ENCODE measurements at regions not wholly inside any gene's neighbourhood (a gene's known extent, or its start where the extent isn't known, plus 50 kb on each side); places are given as distances from the start of the nearest gene placed in this dataset.

DNA sequence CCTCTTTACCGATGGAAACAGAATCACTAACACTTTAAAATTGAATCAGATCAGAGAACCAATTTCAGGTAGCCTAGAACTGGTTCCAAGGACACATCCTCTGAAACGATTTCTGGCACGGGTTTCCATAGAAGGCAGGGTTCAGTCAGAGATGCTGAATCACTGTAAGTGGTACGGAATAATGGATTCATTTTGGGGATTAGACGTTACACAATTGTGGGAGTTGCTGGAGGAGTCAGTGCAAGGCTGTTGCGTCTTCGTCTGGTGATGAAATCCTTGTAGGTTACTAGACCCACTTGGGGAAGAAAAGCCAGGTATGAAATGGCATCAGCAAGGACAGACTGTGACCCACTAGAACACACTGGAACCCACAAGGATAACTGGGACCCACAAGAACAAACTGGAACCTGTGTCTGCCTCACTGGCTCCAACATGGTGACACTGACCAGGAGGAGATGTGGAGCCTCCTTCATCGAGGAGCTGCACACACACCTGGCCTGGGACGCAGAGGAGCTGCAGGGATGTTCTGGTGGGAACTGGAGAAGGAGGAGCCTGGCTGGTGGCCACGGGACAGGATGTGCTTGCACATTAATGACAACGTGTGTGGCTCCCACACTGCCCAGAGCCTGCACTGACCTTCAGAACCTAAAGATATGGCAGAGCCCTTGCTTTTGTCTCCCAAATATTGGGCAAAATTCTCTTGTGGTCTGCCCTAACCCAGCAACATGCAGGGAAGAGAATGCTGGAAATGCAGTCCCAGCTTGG, 105.1 kb downstream of the TRAPPC11 start:
- no peak for DNase-seq
- peak overlapping the region in 1 of 8 donors; percentile 13 for H3K4me3 Mint-ChIP-seq
- H3K27me3 Mint-ChIP-seq, result peaks cover 5 to 14% (median 10%) of the 10 kb centered on the region in 3 donors
- H3K27ac Mint-ChIP-seq, result no peak overlapping the region
- no peaks in the 10 kb centered on the region for H3K9me3 Mint-ChIP-seq
- peaks cover 0 to 8% (median 6%) of the 10 kb centered on the region in 3 donors for H3K4me1 Mint-ChIP-seq
- no peak for ATAC-seq (ENCODE audit: low read depth in 2 of 2)
- H3K36me3 Mint-ChIP-seq, result no peaks in the 10 kb centered on the region

DNA sequence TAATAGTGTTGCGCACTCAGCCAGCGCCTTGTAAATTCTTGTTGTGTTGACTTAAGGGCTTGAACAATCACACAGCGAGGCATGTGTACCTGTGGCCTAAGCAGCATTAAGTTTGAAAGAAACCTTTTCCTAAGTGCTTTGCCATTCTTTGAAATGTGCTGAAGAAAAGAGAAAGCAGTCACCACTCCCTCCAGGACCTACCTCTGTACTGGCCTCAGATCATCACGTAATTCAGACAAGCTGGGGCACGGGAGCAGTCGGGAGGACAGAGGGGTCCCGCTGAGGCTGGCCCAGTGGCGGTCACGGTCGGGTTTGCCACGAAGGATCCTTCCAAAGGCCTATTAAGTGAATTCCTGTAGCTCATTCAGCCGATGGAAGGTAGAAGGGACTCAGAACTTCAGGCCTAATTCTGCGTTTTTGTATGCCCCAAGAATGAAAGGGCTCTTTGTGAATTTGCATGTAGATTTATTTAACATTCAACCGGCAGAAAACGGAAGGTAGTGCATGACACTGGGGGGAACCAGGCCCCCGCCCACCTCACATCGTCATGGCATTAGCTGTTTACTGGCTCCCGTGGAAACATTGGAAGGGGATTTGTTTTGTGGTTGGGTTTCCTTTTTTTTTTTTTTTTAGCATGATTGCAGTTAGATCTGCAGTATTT, 106.3 kb downstream of the TRAPPC11 start:
- Mint-ChIP-seq H3K4me3 (peak overlapping the region in 4 of 8 donors; percentile 9 to 42 (median 26)), H3K4me1 (peaks cover 0 to 8% (median 6%) of the 10 kb centered on the region in 3 donors), H3K27ac (no peak overlapping the region), H3K27me3 (peaks cover 8 to 14% (median 12%) of the 10 kb centered on the region in 3 donors), H3K36me3 (no peaks in the 10 kb centered on the region), H3K9me3 (no peaks in the 10 kb centered on the region)
- ATAC-seq (ENCODE audit: low read depth in 2 of 2) (no peak), DNase-seq (peak; percentile 2)

GRCh38 chr4:183766140-183766539, 107.0 kb downstream of the TRAPPC11 start:
- H3K36me3 Mint-ChIP-seq, result no peaks in the 10 kb centered on the region
- no peaks in the 10 kb centered on the region for H3K9me3 Mint-ChIP-seq
- ATAC-seq (ENCODE audit: low read depth in 2 of 2) (no peak), DNase-seq (no peak)
- peaks cover 0 to 8% (median 6%) of the 10 kb centered on the region in 3 donors for H3K4me1 Mint-ChIP-seq
- no peak overlapping the region for H3K4me3 Mint-ChIP-seq
- H3K27me3 Mint-ChIP-seq, result peaks cover 8 to 14% (median 12%) of the 10 kb centered on the region in 3 donors
- H3K27ac Mint-ChIP-seq, result no peak overlapping the region

GRCh38 chr4:183770906-183771305, 111.8 kb downstream of the TRAPPC11 start:
- H3K27ac Mint-ChIP-seq, result no peak overlapping the region
- no peaks in the 10 kb centered on the region for H3K4me1 Mint-ChIP-seq
- peak overlapping the region in 1 of 8 donors; percentile 35 for H3K4me3 Mint-ChIP-seq
- ATAC-seq (ENCODE audit: low read depth in 2 of 2), result no peak
- H3K27me3 Mint-ChIP-seq, result peaks cover 5 to 8% (median 6%) of the 10 kb centered on the region in 3 donors
- H3K9me3 Mint-ChIP-seq, result peaks cover 0 to 19% (median 8%) of the 10 kb centered on the region in 7 donors
- H3K36me3 Mint-ChIP-seq, result no peaks in the 10 kb centered on the region
- DNase-seq, result no peak

- H3K4me1 Mint-ChIP-seq, result no peaks in the 10 kb centered on the region
- peaks cover 5 to 8% (median 6%) of the 10 kb centered on the region in 3 donors for H3K27me3 Mint-ChIP-seq
- no peak overlapping the region for H3K4me3 Mint-ChIP-seq
- H3K27ac Mint-ChIP-seq, result no peak overlapping the region
- no peak for DNase-seq
- H3K36me3 Mint-ChIP-seq, result no peaks in the 10 kb centered on the region
- ATAC-seq (ENCODE audit: low read depth in 2 of 2), result no peak
- peaks cover 0 to 19% (median 8%) of the 10 kb centered on the region in 7 donors for H3K9me3 Mint-ChIP-seq
Measured at GRCh38 chr4:183772361-183772760, 113.3 kb downstream of the TRAPPC11 start.

DNA sequence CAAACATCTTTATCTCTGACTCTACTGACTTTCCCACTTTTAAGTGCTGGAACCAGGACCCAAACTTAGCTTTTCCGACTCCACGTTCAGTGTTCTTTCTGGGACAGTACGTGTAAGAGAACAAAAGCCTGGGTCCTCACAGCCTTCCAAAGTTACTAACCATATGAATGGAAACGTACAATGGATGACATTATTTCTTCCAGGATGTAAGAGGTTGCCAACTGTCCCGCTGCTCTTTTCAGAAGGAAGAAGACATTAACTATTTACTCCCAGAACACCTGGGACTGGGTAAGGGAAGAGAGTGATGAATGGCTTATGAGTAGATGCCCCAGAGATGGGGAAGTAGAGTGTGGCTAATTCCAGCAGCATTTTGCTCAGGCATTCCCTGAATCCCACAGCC, 114.7 kb downstream of the TRAPPC11 start:
- no peaks in the 10 kb centered on the region for H3K36me3 Mint-ChIP-seq
- H3K27ac Mint-ChIP-seq, result no peak overlapping the region
- peaks cover 0 to 7% (median 6%) of the 10 kb centered on the region in 3 donors for H3K27me3 Mint-ChIP-seq
- H3K9me3 Mint-ChIP-seq, result peaks cover 0 to 19% (median 8%) of the 10 kb centered on the region in 7 donors
- no peaks in the 10 kb centered on the region for H3K4me1 Mint-ChIP-seq
- DNase-seq, result no peak
- H3K4me3 Mint-ChIP-seq, result no peak overlapping the region
- ATAC-seq (ENCODE audit: low read depth in 2 of 2), result no peak

DNA sequence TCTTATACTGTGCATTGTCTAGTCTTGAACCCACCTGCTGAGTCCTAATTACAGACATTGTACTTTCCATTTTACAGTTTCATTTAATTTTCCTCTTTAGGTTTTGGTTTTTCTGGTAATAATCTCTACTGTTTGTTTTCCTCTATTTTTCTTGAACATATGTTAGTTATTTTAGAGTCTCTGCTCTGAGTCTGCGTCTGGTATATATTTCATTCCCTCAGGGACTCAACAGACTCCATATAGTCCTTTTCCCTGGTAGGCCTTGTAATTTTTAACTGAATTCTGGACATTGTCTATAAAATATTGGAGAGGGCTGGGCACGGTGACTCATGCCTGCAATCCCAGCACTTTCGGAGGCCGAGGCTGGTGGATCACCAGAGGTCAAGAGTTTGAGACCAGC, 121.8 kb upstream of the STOX2 start:
- ATAC-seq (ENCODE audit: low read depth in 2 of 2) (no peak), DNase-seq (no peak)
- Mint-ChIP-seq H3K4me1 (no peaks in the 10 kb centered on the region), H3K27ac (no peak overlapping the region), H3K4me3 (no peak overlapping the region), H3K27me3 (peaks cover 18 to 37% (median 36%) of the 10 kb centered on the region in 3 donors), H3K36me3 (peaks cover 0 to 6% of the 10 kb centered on the region in 2 donors), H3K9me3 (no peaks in the 10 kb centered on the region)

GRCh38 chr4:183783991-183784553, 121.0 kb upstream of the STOX2 start:
- peaks cover 0 to 6% of the 10 kb centered on the region in 2 donors for H3K36me3 Mint-ChIP-seq
- DNase-seq, result no peak
- ATAC-seq (ENCODE audit: low read depth in 2 of 2), result no peak
- H3K27ac Mint-ChIP-seq, result no peak overlapping the region
- H3K9me3 Mint-ChIP-seq, result peaks cover 0 to under 1% (median 0%) of the 10 kb centered on the region in 7 donors
- no peaks in the 10 kb centered on the region for H3K4me1 Mint-ChIP-seq
- H3K27me3 Mint-ChIP-seq, result peaks cover 18 to 37% (median 37%) of the 10 kb centered on the region in 3 donors
- no peak overlapping the region for H3K4me3 Mint-ChIP-seq

DNA sequence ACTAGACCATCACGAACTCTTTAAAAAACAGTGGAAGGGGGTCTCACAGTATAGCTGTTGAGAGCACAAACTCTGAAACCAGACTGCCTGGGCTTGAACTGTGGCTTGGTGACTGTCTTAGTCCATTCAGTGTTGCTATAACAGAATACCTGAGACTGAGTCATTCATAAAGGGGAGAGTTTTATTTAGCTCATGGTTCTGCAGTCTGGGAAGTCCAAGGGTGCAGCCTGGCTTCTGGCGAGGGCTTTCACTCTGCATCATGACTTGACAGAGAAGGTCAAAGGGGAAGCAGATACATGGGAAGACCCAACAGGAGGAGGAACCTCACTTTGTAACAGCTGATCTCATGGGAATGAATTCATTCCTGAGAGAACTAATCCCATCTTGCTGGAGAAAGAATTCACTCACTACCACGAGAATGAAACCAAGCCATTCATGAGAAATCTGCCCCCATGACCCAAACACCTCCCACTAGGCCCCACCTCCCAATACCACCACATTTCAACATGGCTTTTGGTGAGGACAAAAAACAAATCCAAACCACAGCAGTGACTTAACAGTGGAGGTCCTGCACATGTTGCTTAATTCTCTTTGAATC, 116.7 kb upstream of the STOX2 start:
- peaks cover 4 to 30% (median 9%) of the 10 kb centered on the region in 7 donors for H3K9me3 Mint-ChIP-seq
- peaks cover 3 to 13% of the 10 kb centered on the region in 2 donors for H3K36me3 Mint-ChIP-seq
- H3K27ac Mint-ChIP-seq, result no peak overlapping the region
- H3K27me3 Mint-ChIP-seq, result peaks cover 35 to 51% (median 42%) of the 10 kb centered on the region in 3 donors
- DNase-seq (no peak), ATAC-seq (ENCODE audit: low read depth in 2 of 2) (no peak)
- no peak overlapping the region for H3K4me3 Mint-ChIP-seq
- no peaks in the 10 kb centered on the region for H3K4me1 Mint-ChIP-seq

GRCh38 chr4:183789657-183790056, 115.5 kb upstream of the STOX2 start:
- no peak overlapping the region for H3K4me3 Mint-ChIP-seq
- no peaks in the 10 kb centered on the region for H3K4me1 Mint-ChIP-seq
- no peak for ATAC-seq (ENCODE audit: low read depth in 2 of 2)
- peaks cover 44 to 49% (median 47%) of the 10 kb centered on the region in 3 donors for H3K27me3 Mint-ChIP-seq
- no peak for DNase-seq
- H3K36me3 Mint-ChIP-seq, result peaks cover 11 to 13% of the 10 kb centered on the region in 2 donors
- H3K27ac Mint-ChIP-seq, result no peak overlapping the region
- peaks cover 4 to 43% (median 15%) of the 10 kb centered on the region in 7 donors for H3K9me3 Mint-ChIP-seq

- no peak overlapping the region for H3K4me3 Mint-ChIP-seq
- ATAC-seq (ENCODE audit: low read depth in 2 of 2), result no peak
- peaks cover 51 to 59% (median 57%) of the 10 kb centered on the region in 3 donors for H3K27me3 Mint-ChIP-seq
- no peak overlapping the region for H3K27ac Mint-ChIP-seq
- H3K9me3 Mint-ChIP-seq, result peaks cover 4 to 53% (median 19%) of the 10 kb centered on the region in 7 donors
- no peaks in the 10 kb centered on the region for H3K4me1 Mint-ChIP-seq
- H3K36me3 Mint-ChIP-seq, result peaks cover 13 to 15% of the 10 kb centered on the region in 2 donors
- DNase-seq, result no peak
Measured at GRCh38 chr4:183790661-183791060, 114.4 kb upstream of the STOX2 start.

DNA sequence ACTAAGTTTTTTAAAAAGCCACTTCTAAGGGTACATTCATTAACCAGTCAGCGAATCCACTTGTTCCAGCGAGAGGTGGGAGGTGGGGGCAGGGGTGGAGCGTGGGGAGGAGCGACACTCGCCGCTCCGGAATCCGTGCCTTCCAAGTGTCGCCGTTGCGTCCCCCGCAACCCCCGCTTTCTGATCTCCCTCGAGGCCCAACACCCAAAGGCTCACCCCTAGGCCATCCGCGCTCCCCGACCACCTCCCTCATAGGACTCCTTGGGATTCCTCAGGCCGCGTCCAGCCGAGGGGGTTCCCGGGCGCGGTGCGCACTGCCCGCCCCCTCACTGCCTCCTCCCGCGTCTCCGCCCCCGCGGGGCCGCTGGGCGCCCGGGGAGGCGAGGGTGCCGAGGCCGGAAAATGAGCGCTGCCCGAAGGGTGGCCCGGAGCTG, 108.1 kb upstream of the STOX2 start:
- Mint-ChIP-seq H3K27ac (no peak overlapping the region), H3K36me3 (peaks cover 7 to 15% of the 10 kb centered on the region in 2 donors), H3K4me3 (peak overlapping the region in 4 of 8 donors; percentile 15 to 67 (median 42)), H3K9me3 (peaks cover 4 to 37% (median 18%) of the 10 kb centered on the region in 7 donors), H3K27me3 (peaks cover 62 to 72% (median 64%) of the 10 kb centered on the region in 3 donors), H3K4me1 (peaks cover 0 to 8% (median 3%) of the 10 kb centered on the region in 3 donors)
- ATAC-seq (ENCODE audit: low read depth in 2 of 2) (no peak), DNase-seq (no peak)

Measured in naive B cell (primary cell).